M059J (cell line): ENCODE measurements at regions not wholly inside any gene's neighbourhood (a gene's known extent, or its start where the extent isn't known, plus 50 kb on each side); places are given as distances from the start of the nearest gene placed in this dataset.
"Not testable (repeated sequence)": the region's sequence is repeated elsewhere in the genome, so short reads cannot be mapped to it uniquely, and the experiment has no call there.

Experiments
- DNase-seq: peaks from one replicate; pipeline ENCODE4 v3.0.0-alpha.2; 2012; ENCODE audit warnings: low read depth

DNA sequence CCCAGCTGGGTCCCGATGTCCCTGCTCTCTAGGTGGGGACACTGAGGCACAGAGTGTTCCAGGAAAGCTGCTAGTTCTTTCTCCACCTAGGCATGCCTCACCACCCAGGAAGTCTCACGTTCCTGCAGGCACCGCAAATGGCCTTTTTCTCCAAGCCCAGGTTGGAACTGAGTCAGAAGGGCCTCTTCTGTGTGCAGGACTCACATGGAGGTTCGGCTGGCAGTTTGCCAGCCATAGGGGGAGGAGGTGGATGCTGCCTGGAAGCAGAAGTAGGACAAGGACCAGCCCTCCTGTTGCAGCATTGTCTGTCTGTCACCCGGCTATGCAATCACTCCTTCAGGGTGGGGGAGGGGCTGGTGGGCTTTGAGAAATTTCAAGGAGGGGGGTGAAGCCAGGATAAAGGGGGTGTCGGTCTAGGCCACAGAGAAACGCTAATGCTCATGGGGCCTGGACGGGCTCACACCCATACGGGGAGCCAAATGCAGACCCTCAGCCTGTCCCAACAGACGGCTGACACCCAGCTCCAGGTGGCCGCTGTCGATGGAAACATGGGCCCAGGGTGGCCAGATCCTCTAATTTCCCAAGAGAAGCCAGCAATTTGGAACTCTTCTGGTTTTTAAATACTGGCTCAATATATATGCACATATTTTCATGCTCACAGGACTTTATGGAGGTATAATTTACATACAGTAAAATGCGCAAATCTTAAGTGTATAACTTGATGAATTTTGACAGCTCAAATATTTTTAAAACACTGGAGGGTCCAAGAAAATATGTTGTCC, 120.5 kb downstream of the PHETA1 start:
- DNase-seq, result peak; percentile 37

DNA sequence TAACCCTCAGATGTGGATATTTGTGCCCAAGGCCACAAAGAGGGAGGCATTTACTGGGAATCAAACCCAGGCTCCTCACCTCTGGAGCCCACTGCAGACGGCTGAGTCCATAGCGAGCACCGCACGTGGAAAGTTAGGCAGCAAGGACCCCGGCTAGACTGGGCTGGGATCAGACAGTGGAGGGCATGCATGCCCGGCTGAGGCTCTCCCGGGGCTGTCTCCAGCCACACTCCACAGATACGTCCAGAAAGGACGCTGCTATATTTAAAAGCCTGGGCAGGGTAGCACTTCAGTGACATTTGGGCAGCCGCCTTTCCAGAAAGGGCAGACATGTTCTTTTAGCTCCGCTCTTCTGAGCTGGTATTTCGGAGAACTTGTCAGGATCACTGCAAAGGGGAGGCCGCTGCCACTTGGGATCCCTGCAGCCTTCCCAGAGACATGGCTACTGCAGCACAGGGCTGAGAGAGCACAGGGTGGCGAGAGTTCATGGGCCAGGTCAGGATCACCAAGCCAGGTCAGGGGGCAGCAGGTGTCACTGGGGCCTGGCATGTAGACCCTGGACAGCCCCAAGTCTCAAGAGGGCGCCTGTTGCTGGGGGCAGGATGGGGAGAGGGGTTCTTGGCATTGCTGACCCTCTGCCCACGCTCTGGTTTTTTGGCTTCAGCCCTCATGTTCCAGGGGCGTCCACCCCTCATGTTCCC, 121.7 kb downstream of the PHETA1 start:
- DNase-seq, result no peak

DNA sequence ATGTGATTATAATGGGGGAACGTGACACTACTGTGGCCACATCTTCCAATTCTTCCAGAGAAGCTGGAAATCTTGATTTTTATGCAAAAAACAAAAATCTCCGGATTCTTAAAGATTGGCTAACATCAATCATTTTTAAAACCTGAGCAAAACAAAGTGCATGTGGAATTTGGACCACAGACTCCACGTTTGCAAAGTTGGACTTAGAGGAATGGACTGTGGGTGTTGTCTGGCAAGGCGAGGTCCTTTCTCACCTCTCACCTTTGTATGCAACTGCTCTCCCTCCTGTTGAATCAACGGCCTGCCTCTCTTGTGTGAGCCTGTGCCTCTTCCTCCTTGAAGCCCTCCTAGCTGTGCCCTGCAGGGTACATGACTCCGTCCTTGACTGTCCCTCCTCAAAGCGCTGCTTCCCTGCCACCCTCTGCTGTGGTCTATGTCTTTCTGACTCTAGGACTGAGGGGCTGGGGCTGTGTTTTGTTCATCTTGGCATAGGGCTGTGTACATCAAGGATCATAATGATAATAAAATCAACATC, 122.4 kb downstream of the PHETA1 start:
- DNase-seq, result no peak

DNA sequence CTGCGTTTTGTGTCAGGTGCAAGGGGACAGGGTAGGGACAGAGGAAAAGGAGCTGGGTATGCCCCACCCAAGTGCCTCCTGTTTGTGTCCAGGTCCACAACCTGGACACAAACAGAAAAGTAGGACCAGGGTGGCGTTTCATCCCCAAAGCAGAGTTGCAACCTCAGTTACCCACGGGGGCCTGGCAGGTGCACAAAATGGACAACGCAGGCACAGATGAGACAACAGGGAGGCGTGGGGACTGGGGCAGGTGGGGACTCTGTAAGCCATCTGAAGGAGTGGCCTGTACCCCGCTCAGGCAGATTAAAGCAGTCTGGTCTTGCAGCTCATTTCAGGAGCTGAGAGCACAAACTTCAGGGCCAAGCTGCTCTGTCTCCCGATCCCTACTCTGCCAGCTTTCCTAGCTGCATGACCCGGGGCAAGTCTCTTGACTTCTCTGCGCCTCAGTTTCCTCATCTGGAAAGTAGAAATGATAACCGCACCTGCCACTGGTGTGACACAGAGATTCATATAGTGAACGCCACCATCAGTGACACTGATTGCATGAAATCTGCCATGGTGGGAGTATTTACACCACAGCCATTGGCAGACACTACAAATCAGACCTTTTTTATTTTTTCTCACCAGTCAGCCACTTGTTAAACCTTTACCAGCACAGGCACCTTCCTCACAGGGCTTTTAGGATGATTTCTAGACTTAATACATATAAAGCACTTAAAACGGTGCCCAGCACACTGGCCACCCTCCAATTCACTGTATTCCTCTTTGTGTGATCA, 123.0 kb downstream of the PHETA1 start:
- DNase-seq, result no peak

DNA sequence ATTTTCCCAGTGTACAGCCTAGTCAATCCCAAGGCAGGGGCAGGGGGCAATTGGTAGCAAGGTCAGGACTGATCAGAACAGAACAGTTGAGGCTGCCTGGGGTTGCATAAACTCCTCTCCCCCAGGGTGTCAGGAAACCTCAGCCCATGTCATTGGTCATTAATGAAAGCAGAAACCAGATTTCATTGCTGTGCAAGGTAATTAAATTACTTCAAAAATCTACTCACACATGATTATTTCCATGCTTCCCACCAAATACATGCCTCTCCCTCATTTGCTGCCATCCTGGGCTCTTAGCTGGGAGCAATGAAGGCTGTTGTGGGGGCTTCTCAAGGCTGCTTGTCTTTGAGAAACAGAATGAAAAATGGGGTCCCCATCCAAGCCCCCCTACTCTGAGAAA, 124.2 kb downstream of the PHETA1 start:
- DNase-seq, result no peak

DNA sequence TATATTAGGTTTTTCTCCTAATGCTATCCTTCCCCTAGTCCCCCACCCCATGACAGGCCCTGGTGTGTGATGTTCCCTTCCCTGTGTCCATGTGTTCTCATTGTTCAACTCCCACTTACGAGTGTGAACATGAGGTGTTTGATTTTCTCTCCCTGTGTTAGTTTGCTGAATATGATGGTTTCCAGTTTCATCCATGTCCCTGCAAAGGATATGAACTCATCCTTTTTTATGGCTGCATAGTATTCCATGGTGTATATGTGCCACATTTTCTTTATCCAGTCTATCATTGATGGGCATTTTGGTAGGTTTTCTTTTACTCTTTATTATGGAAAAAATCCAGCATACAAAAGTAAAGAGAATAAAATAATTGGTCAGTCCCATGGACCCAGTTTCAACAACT, 126.1 kb downstream of the PHETA1 start:
- DNase-seq, result not testable (repeated sequence)

DNA sequence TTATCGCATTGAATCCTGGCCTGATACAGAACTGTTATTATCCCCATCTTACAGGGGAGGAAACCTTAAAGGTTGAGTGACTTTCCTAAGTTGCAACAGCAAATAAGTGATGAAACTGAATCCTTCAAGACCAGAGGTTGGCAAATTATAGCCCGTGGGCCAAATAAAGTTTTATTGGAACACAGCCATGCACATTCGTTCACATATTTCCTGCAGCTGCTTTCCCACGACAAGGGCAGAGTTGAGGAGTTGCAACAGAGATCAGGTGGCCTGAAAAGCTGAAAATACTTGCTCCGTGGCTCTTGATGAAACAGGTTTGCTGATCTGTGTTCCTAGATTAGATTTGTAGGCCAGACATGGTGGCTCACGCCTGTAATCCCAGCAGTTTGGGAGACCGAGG, 126.7 kb downstream of the PHETA1 start:
- no peak for DNase-seq

DNA sequence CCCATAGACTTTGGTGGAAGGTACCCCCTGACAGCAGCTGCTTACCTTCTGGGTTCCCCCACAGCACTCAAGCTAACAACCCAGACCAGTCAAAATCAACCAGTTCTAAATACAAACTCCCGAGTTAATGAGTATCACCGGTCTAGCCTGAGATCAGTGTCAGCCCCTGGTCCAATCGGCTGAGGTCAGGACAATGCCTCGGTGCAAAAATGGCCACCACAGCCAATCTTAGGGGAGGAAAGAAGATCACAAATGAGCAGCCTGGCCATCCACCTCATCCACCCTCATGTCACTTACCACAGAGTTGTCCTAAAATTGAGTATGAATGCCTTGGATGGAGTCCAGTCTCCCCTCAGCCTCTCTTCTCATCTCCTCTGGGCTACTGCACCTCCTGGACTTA, 128.5 kb downstream of the PHETA1 start:
- DNase-seq, result no peak

DNA sequence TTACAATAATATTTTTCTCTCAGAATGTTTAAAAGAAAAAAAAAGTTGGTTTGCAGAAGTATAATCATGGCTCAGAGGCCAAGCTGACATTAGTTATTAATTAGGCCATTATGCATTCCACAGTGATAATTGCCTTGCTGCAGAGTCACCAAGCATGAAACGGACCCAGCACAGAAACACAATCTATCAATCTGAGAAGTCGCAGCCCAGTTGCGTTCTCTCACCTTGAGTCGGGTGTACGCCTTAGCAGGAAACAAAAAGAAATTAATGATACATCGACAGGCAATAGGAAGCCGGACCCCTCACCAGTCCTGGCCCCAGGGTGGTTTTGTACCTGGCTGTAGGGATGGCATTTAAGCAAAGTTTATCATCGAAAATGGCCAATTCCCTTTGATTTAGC, 129.7 kb downstream of the PHETA1 start:
- DNase-seq, result no peak

DNA sequence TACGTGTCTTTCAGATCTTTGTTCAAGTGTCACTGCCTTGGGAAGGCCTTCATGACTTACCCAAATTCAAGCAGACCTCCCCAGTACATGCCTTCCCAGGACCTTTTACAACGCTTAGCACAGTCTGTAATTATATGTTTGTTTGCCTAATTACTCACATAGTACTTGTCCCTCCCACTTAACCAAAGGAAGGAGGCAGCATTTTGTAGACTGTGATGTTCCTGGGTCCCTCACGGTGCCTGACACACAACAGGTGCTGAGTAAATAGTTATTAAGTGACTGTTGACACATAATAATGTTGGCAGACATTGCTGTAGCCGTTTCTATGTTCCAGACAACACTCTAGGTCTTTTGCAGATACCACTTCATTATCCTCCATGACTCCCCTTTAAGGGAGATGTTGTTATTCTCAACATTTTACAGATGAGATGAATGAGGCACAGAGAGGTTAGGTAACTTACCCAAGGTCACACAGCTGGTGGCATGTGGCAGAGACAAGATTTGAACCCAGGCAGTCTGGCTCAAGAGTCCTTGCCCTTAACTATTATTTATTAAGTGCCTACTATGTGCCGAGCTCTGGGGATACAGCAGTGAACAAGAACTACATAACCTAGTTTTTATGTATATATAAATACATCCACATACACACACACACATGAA, 130.7 kb downstream of the PHETA1 start:
- DNase-seq, result no peak

DNA sequence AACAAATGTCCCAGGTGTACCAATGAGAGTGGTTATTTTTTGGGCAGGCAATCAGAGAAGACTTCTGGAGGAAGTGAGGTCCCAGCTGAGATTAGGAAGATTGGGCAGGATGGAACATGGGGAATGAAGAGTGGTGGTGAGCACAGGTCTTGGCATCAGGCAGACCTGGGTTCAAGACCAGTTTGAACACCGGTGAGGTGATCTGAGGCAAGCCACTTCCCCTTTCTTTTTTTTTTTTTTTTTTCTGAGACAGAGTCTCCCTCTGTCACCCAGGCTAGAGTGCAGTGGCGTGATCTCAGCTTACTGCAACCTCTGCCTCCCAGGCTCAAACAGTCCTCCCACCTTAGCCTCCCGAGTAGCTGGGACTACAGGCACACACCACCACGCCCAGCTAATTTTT, 134.4 kb downstream of the PHETA1 start:
- DNase-seq, result not testable (repeated sequence)

DNA sequence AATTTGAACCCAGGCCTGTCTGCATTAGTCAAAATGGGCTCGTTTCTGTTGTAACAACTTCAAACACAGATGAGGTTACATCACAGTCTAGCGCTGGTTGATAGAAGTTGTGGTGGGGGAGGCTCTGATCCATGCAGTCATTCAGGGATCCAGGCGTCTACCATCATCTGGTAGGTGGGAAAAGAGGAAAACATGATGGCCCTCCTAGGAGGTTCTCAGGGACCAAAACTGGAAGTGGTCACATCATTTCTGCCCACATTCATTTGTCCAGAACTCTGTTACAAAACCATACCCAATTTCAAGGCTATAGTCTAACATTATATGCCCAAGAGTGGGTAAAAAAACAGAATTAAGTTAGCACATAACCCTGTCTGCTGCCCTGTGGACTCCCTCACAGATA, 135.1 kb downstream of the PHETA1 start:
- no peak for DNase-seq

DNA sequence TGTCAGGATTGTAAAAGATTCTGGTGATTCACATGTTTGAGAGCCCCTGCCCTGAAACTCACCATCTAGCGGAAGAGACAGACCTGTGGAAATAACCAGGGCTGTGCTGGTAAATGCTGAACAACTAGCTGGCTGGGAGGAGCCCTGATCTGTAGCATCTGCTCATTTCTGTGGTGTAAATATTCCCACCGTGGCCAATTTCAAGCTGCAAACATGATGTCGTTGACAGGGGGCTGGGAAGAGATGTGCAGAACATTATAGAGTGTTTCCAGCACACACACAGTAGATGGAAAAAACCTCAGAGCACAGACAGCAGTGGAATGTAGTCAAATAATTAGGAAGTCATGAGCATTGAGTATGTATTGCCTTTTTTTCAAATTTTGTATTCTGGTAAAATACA, 138.2 kb downstream of the PHETA1 start:
- no peak for DNase-seq

DNA sequence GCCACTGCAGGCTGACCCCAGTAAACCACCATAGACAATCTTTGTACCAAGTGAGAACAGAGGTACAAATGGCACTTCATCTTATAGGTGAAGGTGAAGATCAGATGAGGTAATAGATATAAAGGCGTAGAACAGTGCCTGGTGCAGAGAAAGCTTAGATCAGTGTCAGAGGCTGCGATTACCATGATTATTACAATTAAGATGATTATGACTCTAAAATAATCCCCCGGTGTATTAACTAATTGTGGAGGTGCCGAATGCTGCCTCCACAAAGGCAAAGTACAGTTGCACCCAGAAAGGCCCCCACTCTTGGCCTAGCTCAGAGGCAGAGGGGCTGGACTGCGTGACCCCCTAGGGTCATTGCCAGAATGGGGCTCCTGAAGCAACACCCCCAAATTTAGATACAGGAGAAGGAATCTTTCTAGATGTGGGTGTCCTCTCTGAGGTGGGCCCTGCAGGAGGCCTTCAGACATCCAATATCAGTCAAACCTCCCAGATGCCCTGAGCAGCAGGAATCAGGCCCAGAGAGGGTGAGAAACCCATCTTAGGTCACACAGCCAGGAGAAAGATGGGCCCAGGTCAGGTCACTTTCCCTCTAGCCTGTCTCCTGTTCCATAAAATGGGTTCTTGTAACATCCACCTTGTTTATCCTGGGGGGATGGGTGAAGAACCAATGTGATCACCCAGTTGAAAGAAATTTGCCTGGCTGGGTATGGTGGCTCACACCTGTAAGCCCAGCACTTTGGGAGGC, 139.8 kb downstream of the PHETA1 start:
- no peak for DNase-seq

DNA sequence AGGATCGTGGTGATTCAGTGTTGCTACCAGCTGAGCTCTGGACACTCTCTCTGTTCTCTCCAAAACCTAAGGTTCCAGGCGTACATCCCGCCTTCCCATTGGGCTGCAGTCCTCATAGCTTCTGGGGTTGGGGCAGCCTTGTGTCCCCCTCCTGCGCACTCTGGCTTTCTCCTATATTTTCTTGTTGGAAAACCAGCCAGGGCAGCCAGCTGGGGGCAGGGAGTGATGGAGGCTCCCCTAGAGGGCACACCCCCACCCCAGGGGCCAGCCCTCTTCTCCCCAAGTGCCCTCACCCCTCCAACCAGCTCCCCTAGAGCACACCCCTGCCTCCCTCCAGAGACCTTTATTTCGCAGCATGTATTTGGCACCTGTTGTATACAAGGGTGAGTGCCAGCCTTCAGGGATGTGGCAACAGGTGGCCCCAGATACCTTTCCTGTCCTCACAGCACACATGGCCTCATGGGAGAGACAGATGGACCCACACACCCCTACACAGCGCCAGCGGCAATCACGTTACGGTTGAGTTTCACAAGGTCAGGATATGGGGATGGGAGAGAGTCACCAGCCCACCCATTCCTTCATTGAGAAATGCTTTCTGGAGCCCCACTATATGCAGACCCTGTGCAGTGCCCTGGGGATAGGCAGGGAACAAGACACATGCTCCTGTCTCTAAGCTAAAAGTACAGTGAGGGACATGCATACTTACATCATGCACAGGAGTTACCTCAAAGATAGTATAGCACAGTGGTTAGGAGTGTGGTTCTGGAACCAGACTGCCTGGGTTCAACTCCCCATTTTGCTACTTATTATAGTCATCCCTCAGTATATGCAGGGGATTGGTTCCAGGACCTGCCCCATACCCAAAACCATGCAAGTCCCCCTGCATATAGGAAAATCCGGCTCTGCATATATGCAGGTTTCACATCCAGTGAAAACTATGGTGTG, 141.1 kb downstream of the PHETA1 start:
- DNase-seq, result no peak

DNA sequence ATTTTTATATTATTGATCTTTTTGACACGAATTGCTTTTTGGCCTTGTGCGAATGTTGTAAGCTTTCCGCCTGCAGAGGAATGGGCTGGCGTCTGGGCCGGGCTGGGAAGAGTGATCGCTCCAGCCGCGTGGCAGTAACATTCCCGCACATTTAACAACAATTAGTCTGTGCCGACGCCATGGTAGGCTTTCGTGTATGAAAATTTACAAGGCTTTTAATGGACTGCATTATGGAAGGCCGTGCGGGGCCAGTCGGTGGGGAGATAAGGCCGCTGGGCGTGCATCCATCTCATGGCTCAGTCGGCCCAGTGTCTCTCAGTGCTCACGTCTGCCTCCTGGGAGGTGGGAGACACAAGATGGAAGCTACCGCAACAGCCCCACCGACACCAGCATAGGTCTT, 142.2 kb downstream of the PHETA1 start:
- no peak for DNase-seq

DNA sequence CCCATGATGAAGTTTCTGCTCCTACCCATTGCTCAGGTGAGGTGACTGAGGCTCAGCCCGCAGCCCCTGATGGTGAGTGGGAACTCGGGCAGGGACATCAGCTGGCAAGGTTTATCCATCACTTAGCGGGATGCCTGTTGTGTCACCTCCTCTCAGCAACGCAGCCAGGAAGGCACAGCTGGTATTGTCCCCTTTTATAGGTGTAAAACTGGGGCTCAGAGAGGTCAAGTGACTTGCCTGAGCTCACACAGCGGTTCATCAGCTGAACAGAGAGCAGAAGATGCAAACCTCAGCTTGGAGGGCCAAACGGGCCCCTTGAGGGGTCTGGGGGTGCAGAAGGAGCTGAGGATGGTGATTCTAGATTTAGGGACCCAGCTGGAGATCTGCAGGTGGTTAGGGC, 143.6 kb downstream of the PHETA1 start:
- DNase-seq, result no peak

DNA sequence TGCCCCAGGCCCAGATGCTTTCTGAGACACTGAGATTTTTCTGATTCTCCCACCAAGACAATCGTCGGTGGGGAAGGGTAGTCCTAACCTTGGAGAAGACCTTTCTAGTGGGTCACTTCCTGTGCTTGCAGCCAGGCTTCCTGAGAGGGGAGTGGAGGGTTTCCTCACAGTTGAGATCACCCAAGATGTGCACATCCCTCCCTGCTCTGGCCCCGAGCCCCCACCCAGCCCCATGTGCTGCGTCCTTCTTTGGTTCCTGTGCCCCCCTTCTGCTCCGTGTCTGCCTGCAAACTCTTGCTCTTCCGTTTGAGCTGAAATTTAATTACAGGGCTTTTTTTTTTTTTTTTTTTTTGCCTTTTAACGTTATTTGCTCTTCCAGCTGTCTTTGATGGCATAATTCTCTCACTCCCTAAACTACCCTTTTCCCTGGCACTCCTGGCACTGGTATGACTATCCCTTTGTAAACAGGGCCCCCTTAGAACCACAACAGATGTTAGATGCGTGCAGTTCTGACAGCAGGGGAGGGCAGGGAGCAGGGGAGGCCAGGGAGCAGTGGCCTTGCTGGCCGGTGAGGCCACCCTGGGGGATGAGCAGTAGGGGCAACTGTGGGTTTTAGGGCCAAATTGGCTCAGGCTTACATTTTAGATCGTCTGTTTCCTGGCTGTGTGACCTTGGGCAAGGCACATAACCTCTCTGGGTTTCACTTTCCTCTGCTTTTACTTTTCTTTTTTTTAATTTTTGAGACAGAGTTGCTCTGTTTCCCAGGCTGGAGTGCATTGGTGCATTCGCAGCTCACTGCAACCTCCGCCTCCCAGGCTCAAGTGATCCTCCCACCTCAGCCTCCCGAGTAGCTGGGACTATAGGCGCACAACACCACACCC, 144.5 kb downstream of the PHETA1 start:
- no peak for DNase-seq

DNA sequence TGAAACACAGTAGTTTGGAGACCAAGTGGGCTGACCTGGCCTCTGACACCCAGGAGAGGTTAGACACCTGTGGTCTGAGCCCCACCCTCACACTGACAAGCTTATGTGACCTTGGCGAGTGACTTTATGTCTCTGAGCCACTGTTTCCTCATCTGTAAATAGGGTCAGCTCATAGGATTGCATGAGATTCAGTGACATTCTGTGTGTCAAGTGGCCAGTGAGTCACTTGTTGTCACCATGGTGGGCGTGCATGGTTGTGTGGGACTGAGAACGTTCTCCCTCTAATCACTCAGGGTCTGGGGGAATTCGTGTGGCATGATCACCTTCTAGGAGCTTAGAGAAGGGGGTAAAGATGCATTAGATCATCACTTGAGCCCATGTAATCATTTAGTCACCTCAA, 146.4 kb downstream of the PHETA1 start:
- DNase-seq, result no peak
